ENCODE measurements at regions not wholly inside any gene's neighbourhood (a gene's known extent, or its start where the extent isn't known, plus 50 kb on each side); places are given as distances from the start of the nearest gene placed in this dataset.

GRCh38 chr16:17628983-17629382, 158.2 kb upstream of the XYLT1 start:
- no peaks in the 10 kb centered on the region for H3K36me3 Mint-ChIP-seq (ENCODE audit: low read depth)
- peaks cover 13% of the 10 kb centered on the region for H3K27me3 Mint-ChIP-seq
- intact Hi-C loops (cut with micrococcal nuclease) = no loop called here
- TF ChIP-seq CTCF (IDR thresholded peaks at IDR 0.05) = no peak
- DNase-seq (no peak), ATAC-seq (ENCODE audit: low read depth) (no peak)
- POLR2A ChIA-PET = no interaction called here
- CTCF ChIA-PET = no interaction called here
- H3K4me3 Mint-ChIP-seq = no peak overlapping the region
- H3K4me1 Mint-ChIP-seq = no peaks in the 10 kb centered on the region
- H3K27ac Mint-ChIP-seq = no peak overlapping the region
- H3K9me3 Mint-ChIP-seq = peaks cover 9% of the 10 kb centered on the region

GRCh38 chr16:17622366-17622765, 151.6 kb upstream of the XYLT1 start:
- intact Hi-C loops (cut with micrococcal nuclease) = no loop called here
- ATAC-seq (ENCODE audit: low read depth) (no peak), DNase-seq (no peak)
- no peak overlapping the region for H3K4me3 Mint-ChIP-seq
- TF ChIP-seq CTCF (IDR thresholded peaks at IDR 0.05) = no peak
- peaks cover 6% of the 10 kb centered on the region for H3K27me3 Mint-ChIP-seq
- H3K9me3 Mint-ChIP-seq = peaks cover 8% of the 10 kb centered on the region
- ChIA-PET POLR2A (no interaction called here), CTCF (no interaction called here)
- no peak overlapping the region for H3K27ac Mint-ChIP-seq
- no peaks in the 10 kb centered on the region for H3K4me1 Mint-ChIP-seq
- no peaks in the 10 kb centered on the region for H3K36me3 Mint-ChIP-seq (ENCODE audit: low read depth)

GRCh38 chr16:17619261-17619660, 148.5 kb upstream of the XYLT1 start:
- Mint-ChIP-seq H3K27ac (no peak overlapping the region), H3K4me1 (no peaks in the 10 kb centered on the region), H3K36me3 (ENCODE audit: low read depth) (no peaks in the 10 kb centered on the region), H3K27me3 (peaks cover 9% of the 10 kb centered on the region), H3K9me3 (no peaks in the 10 kb centered on the region), H3K4me3 (no peak overlapping the region)
- no peak for TF ChIP-seq CTCF (IDR thresholded peaks at IDR 0.05)
- ChIA-PET POLR2A (no interaction called here), CTCF (no interaction called here)
- ATAC-seq (ENCODE audit: low read depth) = no peak
- intact Hi-C loops (cut with micrococcal nuclease) = no loop called here
- no peak for DNase-seq

GRCh38 chr16:17617021-17617552, 146.3 kb upstream of the XYLT1 start:
- ChIA-PET POLR2A (no interaction called here), CTCF (no interaction called here)
- no peaks in the 10 kb centered on the region for H3K9me3 Mint-ChIP-seq
- H3K4me3 Mint-ChIP-seq = no peak overlapping the region
- DNase-seq = no peak
- no peak overlapping the region for H3K27ac Mint-ChIP-seq
- intact Hi-C loops (cut with micrococcal nuclease) = no loop called here
- no peaks in the 10 kb centered on the region for H3K4me1 Mint-ChIP-seq
- H3K27me3 Mint-ChIP-seq = peaks cover 14% of the 10 kb centered on the region
- TF ChIP-seq CTCF (IDR thresholded peaks at IDR 0.05) = no peak
- H3K36me3 Mint-ChIP-seq (ENCODE audit: low read depth) = no peaks in the 10 kb centered on the region
- ATAC-seq (ENCODE audit: low read depth) = no peak

- Mint-ChIP-seq H3K27ac (no peak overlapping the region), H3K4me3 (no peak overlapping the region), H3K9me3 (peaks cover 2% of the 10 kb centered on the region), H3K36me3 (ENCODE audit: low read depth) (no peaks in the 10 kb centered on the region), H3K4me1 (no peaks in the 10 kb centered on the region), H3K27me3 (peaks cover 23% of the 10 kb centered on the region)
- CTCF ChIA-PET = no interaction called here
- POLR2A ChIA-PET = no interaction called here
- TF ChIP-seq CTCF (IDR thresholded peaks at IDR 0.05) = no peak
- ATAC-seq (ENCODE audit: low read depth) (no peak), DNase-seq (no peak)
- intact Hi-C loops (cut with micrococcal nuclease) = no loop called here
These were observed 141.6 kb upstream of the XYLT1 start for GRCh38 chr16:17612336-17612735.
